ENCODE measurements at regions not wholly inside any gene's neighbourhood (a gene's known extent, or its start where the extent isn't known, plus 50 kb on each side); places are given as distances from the start of the nearest gene placed in this dataset.
"Not testable (repeated sequence)": the region's sequence is repeated elsewhere in the genome, so short reads cannot be mapped to it uniquely, and the experiment has no call there.

- WGBS (ENCODE audit: insufficient coverage, low coverage, missing lambda C conversion rate) = 14% methylated on average over 16 of the region's 33 CpGs
- no TSS peak for BruUV-seq (replicated peaks)
- Histone ChIP-seq H4K20me1 (replicated peaks; ENCODE audit: control insufficient read depth, insufficient read depth, low read length) (no peaks in the 10 kb centered on the region), H3K36me3 (ENCODE audit: control insufficient read depth, insufficient read depth, low read length) (no peaks in the 10 kb centered on the region), H3K9me1 (ENCODE audit: control insufficient read depth, insufficient read depth, low read length) (no peaks in the 10 kb centered on the region), H3K4me1 (replicated peaks in 1 of 2; ENCODE audit: control insufficient read depth in 2 of 2, insufficient read depth in 2 of 2, low read length in 2 of 2) (peaks cover 0 to 35% of the 10 kb centered on the region in 2 experiments; a peak in 2 of 5 replicates), H3K9me3 (replicated peaks; ENCODE audit: control insufficient read depth, insufficient read depth, low read depth, low read length) (no peaks in the 10 kb centered on the region), H3K27ac (ENCODE audit: extremely low read depth, low read depth, low read length) (no peak overlapping the region), H3K79me2 (ENCODE audit: control insufficient read depth, insufficient read depth, low read length) (no peaks in the 10 kb centered on the region), H3K4me2 (ENCODE audit: insufficient read depth, low read length) (no peak overlapping the region), H3K4me3 (no peak overlapping the region), H3K27me3 (ENCODE audit: control insufficient read depth in 2 of 2, insufficient read depth in 2 of 2, low read length in 2 of 2) (peaks cover 2 to 21% of the 10 kb centered on the region in 2 experiments; a peak in 4 of 5 replicates), H3K9ac (ENCODE audit: insufficient read depth in 1 of 2, low read depth in 2 of 2, low read length in 2 of 2) (no peak overlapping the region), H2AFZ (ENCODE audit: low read depth, low read length) (no peak overlapping the region)
- ATAC-seq (no peak), DNase-seq (ENCODE audit: extremely low read depth in 1 of 4, low spot score in 3 of 4) (no peak), FAIRE-seq (no peak)
- intact Hi-C loops (cut with micrococcal nuclease) (no loop called here), in situ Hi-C loops (cut with MboI) (no loop called here)
- TF ChIP-seq ZNF766 (CRISPR knock-in tag; conservative IDR thresholded peaks at IDR 0.05) = no peak
- POLR2A ChIA-PET = no interaction called here
- CTCF ChIA-PET (ENCODE audit: low intra/inter-chr PET ratio) = no interaction called here
Measured at GRCh38 chr16:29254676-29255495, 151.6 kb downstream of the NPIPB11 start.

DNA sequence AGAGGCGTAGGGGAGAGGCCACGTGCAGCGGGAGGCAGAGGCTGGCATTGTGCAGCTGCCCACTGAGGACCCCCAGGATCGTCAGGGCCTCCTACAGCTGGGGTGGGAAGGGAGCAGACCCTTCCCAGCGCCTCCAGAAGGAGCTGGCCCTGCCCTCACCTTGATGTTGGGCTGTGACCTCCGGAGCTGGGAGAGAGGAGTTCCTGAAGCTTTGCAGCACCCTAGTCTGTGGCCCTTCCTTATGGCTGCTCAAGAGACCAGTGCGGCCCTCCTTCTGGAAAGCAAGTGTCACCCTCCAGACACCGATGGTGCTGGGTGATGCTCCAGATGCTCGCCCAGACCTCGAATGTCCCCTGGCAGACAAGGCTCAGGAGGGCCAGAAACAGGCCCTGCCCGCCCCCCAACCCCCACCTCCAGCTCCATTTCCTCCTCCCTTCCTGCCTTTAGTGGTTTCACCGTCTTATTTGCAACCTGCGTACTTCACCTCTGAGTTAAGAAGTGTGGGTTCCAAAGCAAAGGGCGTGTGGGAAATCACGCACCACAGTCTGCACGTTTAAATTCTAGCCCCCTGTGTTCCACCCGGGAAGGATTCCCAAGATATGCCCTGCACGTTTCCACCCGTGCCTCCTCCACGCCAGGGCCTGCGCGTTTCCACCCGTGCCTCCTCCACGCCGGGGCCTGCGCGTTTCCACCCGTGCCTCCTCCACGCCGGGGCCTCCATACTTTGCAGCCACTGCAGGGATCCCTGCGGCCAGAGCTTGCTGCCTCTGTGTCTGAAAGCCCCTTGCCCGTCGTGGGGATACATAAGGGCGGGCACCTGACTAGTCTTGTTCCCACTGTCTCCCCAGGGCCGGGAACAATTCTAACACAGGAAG, 152.6 kb downstream of the NPIPB11 start:
- intact Hi-C loops (cut with micrococcal nuclease); H3K36me3 ChIP-seq (ENCODE audit: control insufficient read depth, insufficient read depth, low read length); H3K4me3 ChIP-seq; H3K27ac ChIP-seq (ENCODE audit: extremely low read depth, low read depth, low read length); H3K9me3 ChIP-seq (replicated peaks; ENCODE audit: control insufficient read depth, insufficient read depth, low read depth, low read length); H3K79me2 ChIP-seq (ENCODE audit: control insufficient read depth, insufficient read depth, low read length); H3K9me1 ChIP-seq (ENCODE audit: control insufficient read depth, insufficient read depth, low read length); FAIRE-seq; H3K9ac ChIP-seq (ENCODE audit: insufficient read depth in 1 of 2, low read depth in 2 of 2, low read length in 2 of 2); H2AFZ ChIP-seq (ENCODE audit: low read depth, low read length); DNase-seq (ENCODE audit: extremely low read depth in 1 of 4, low spot score in 3 of 4); POLR2A ChIA-PET; ATAC-seq; H3K4me2 ChIP-seq (ENCODE audit: insufficient read depth, low read length); H4K20me1 ChIP-seq (replicated peaks; ENCODE audit: control insufficient read depth, insufficient read depth, low read length); BruUV-seq (replicated peaks); CTCF ChIA-PET (ENCODE audit: low intra/inter-chr PET ratio); in situ Hi-C loops (cut with MboI): not testable (repeated sequence)
- Histone ChIP-seq H3K27me3 (ENCODE audit: control insufficient read depth in 2 of 2, insufficient read depth in 2 of 2, low read length in 2 of 2) (peaks cover 2 to 21% of the 10 kb centered on the region in 2 experiments; a peak in 4 of 5 replicates), H3K4me1 (replicated peaks in 1 of 2; ENCODE audit: control insufficient read depth in 2 of 2, insufficient read depth in 2 of 2, low read length in 2 of 2) (peaks cover 0 to 28% of the 10 kb centered on the region in 2 experiments; a peak in 2 of 5 replicates)
- 18% methylated on average over 28 of the region's 35 CpGs for WGBS (ENCODE audit: insufficient coverage, low coverage, missing lambda C conversion rate)
- peak; percentile 72 for TF ChIP-seq SAFB (IDR thresholded peaks at IDR 0.05; ENCODE audit: borderline replicate concordance, low read depth, low read length)

All from K562 (cell line).